ENCODE measurements at regions not wholly inside any gene's neighbourhood (a gene's known extent, or its start where the extent isn't known, plus 50 kb on each side); places are given as distances from the start of the nearest gene placed in this dataset.
"Not testable (repeated sequence)": the region's sequence is repeated elsewhere in the genome, so short reads cannot be mapped to it uniquely, and the experiment has no call there.

DNA sequence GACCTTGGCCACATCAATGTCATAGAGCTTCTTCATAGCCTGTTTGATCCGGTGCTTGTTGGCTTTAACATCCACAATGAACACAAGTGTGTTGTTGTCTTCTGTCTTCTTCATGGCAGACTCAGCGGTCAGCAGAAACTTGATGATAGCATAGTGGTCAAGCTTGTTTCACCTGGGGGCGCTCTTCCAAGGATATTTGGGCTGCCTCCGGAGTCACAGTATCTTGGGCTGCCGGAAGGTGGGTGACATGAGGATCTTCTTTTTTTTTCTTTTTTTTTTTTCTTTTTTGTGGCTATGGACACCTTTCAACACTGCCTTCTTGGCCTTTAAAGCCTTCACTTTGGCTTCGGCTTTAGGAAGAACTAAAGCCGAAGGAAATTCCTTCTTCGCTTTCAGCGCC is 244.6 kb downstream of the GJA1 start:
- no peak overlapping the region for H3K4me3 ChIP-seq (ENCODE audit: low read length)
- TF ChIP-seq, protein P1, sequence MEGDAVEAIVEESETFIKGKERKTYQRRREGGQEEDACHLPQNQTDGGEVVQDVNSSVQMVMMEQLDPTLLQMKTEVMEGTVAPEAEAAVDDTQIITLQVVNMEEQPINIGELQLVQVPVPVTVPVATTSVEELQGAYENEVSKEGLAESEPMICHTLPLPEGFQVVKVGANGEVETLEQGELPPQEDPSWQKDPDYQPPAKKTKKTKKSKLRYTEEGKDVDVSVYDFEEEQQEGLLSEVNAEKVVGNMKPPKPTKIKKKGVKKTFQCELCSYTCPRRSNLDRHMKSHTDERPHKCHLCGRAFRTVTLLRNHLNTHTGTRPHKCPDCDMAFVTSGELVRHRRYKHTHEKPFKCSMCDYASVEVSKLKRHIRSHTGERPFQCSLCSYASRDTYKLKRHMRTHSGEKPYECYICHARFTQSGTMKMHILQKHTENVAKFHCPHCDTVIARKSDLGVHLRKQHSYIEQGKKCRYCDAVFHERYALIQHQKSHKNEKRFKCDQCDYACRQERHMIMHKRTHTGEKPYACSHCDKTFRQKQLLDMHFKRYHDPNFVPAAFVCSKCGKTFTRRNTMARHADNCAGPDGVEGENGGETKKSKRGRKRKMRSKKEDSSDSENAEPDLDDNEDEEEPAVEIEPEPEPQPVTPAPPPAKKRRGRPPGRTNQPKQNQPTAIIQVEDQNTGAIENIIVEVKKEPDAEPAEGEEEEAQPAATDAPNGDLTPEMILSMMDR (conservative IDR thresholded peaks at IDR 0.05; ENCODE audit: low read length) = no peak
- no peak for DNase-seq (ENCODE audit: low read depth)

DNA sequence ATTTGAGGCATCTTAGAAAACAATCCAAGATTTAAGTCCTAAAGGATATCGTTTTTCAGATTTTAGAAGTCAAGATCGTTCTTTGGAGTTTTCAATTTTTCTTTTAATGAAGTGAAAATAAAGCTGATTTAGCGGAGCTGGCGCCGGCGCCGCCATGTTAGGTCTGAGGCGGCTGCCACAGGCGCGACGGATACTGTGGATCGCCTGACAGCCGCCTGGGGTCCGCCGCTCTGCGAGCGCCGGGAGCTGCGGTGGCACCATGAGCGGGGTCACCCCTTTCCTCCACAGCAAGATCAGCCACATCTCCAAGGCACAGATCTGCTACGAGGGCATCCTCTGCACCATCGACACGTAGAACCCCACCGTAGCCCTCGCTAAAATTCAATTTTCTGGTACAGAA is 247.2 kb downstream of the GJA1 start:
- no peak for DNase-seq (ENCODE audit: low read depth)
- TF ChIP-seq, protein P1 (conservative IDR thresholded peaks at IDR 0.05; ENCODE audit: low read length) = no peak
- H3K4me3 ChIP-seq (ENCODE audit: low read length) = no peak overlapping the region

DNA sequence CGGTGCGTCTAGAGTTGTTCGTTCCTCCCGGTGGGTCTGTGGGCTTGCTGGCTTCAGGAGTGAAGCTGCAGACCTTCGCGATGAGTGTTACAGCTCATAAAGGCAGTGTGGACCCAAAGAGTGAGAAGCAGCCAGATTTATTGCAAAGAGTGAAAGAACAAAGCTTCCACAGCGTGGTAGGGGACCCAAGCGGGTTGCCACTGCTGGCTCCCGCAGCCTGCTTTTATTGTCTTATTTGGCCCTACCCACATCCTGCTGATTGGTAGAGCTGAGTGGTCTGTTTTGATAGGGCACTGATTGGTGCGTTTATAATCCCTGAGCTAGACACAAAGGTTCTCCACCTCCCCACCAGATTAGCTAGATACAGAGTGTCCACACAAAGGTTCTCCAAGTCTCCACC is 250.4 kb downstream of the GJA1 start:
- H3K4me3 ChIP-seq (ENCODE audit: low read length); DNase-seq (ENCODE audit: low read depth): not testable (repeated sequence)

DNA sequence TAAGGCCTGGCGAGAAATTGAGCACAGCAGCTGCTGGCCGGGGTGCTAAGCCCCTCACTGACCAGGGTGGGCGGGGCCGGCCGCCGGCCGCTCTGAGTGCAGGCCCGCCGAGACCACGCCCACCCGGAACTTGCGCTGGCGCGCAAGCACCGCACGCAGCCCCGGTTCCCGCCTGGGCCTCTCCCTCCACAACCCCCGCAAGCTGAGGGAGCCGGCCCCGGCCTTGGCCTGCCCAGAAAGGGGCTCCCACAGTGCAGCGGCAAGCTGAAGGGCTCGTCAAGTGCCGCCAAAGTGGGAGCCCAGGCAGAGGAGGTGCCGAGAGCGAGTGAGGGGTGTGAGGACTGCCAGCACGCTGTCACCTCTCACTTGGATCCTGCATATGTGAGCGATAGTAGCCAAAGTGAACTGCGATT is 251.2 kb downstream of the GJA1 start:
- no peak overlapping the region for H3K4me3 ChIP-seq (ENCODE audit: low read length)
- TF ChIP-seq, protein P1 (conservative IDR thresholded peaks at IDR 0.05; ENCODE audit: low read length) = no peak
- DNase-seq (ENCODE audit: low read depth) = no peak

DNA sequence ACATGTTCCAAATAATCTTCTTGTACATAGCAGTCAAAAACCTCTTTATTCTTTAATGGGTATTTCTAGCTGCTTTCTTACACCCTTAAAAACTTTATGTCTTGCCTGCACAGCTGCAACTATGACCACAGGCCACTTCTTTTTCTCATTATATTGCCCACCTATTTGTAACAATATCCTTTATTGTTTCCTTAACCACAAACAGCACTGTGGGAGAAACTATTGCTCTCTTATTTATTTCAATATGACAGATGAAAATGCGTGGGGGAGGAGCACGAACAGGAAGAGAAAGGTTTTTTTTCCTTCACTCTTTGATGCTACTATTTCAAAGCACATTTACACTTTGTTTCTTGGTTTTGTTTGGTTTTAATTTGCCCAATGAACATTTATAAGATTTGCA is 253.5 kb downstream of the GJA1 start:
- TF ChIP-seq, protein P1 (conservative IDR thresholded peaks at IDR 0.05; ENCODE audit: low read length) = no peak
- peak; percentile 27 for DNase-seq (ENCODE audit: low read depth)
- H3K4me3 ChIP-seq (ENCODE audit: low read length) = no peak overlapping the region

DNA sequence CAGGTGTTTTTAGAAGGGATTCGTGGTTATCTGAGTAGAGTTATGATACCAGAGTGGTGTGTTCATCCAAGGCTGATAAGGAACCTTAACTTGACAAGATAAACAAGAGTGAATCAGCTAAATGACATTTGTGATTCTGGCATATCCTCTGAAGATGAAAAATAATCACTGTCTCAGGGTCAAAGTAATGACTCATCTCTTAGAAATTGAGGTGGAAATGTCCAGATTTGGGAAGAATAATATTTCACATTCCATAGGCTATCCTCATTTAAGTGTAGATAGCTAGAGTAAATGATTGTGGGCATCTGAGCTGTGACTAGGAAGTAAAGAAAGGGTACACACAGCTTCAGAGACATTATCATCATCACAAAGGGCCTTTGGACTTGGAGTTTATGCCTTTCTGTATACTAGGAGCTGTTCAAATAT is 255.7 kb downstream of the GJA1 start:
- H3K4me3 ChIP-seq (ENCODE audit: low read length) = no peak overlapping the region
- TF ChIP-seq, protein P1 (conservative IDR thresholded peaks at IDR 0.05; ENCODE audit: low read length) = no peak
- DNase-seq (ENCODE audit: low read depth) = peak; percentile 49

DNA sequence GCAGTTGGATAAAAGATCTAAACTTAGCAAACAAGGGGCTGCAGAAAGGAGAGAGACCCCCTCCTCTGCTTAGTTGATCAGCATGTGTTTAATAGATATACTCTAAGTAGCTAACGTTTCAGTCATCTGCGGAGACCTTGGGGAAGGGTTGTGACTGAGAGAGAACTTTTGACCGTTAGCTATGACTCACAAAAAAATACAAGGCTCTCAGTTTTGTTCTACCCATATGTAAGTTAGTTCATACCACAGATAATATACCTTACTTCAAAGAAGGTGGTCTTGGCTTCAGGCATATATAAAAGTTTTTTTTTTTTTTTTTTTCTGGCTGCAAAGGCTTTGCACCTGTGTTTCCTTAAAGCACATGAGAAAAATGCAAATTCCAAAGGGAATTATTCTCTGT is 258.9 kb downstream of the GJA1 start:
- TF ChIP-seq, protein P1 (conservative IDR thresholded peaks at IDR 0.05; ENCODE audit: low read length) = no peak
- DNase-seq (ENCODE audit: low read depth) = no peak
- H3K4me3 ChIP-seq (ENCODE audit: low read length) = no peak overlapping the region

DNA sequence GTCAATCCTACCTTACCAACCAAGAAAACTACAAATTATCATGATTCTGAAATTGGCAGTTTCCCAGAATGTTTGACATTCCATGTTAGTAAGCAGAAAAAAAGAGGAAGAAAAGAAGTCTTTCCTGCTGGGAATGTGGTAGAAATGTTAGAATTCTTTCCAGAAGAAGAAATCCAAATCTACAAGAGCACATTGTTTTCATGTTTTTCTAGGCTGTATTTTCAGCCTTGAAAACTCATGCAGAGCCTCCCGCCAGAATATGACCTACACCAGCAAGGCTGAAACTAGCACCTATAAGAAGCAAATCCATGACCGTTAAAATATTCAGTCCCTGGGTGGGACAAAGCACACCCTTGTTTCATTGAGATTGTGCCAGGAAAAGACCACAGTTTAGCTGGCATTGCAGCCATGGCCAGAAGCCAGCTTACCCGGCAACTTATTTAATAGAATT is 259.4 kb downstream of the GJA1 start:
- H3K4me3 ChIP-seq (ENCODE audit: low read length) = no peak overlapping the region
- TF ChIP-seq, protein P1 (conservative IDR thresholded peaks at IDR 0.05; ENCODE audit: low read length) = no peak
- peak; percentile 69 for DNase-seq (ENCODE audit: low read depth)
